ENCODE measurements at regions not wholly inside any gene's neighbourhood (a gene's known extent, or its start where the extent isn't known, plus 50 kb on each side); places are given as distances from the start of the nearest gene placed in this dataset.

GRCh38 chr5:33074548-33074947, 363.4 kb downstream of the NPR3 start:
- no peak for TF ChIP-seq RBM25 (IDR thresholded peaks at IDR 0.05; ENCODE audit: low read depth, low read length, severe bottlenecking)
- no peak for TF ChIP-seq ZNF785 (CRISPR knock-in tag; IDR thresholded peaks at IDR 0.05)
- no peak for TF ChIP-seq ZNF395 (CRISPR knock-in tag; IDR thresholded peaks at IDR 0.05)
- no peak for TF ChIP-seq ZBTB7A (IDR thresholded peaks at IDR 0.05; ENCODE audit: borderline replicate concordance, control insufficient read depth, low read depth, low read length)
- no peak for TF ChIP-seq FOXA3 (CRISPR knock-in tag; conservative IDR thresholded peaks at IDR 0.05 in 1 of 2, IDR thresholded peaks at IDR 0.05 in 1 of 2)
- no peak for TF ChIP-seq USF2 (CRISPR knock-in tag; IDR thresholded peaks at IDR 0.05)
- TF ChIP-seq ZNF512 (tag; IDR thresholded peaks at IDR 0.05) = no peak
- no peak for TF ChIP-seq FOXP1 (CRISPR knock-in tag; IDR thresholded peaks at IDR 0.05)
- TF ChIP-seq EZH2 (IDR thresholded peaks at IDR 0.05; ENCODE audit: borderline replicate concordance, low read depth, low read length) = no peak
- no peak for TF ChIP-seq POLR2A (conservative IDR thresholded peaks at IDR 0.05)
